HFF-Myc (cell line): ENCODE measurements at regions not wholly inside any gene's neighbourhood (a gene's known extent, or its start where the extent isn't known, plus 50 kb on each side); places are given as distances from the start of the nearest gene placed in this dataset.
"Not testable (repeated sequence)": the region's sequence is repeated elsewhere in the genome, so short reads cannot be mapped to it uniquely, and the experiment has no call there.

Experiments
- DNase-seq: peaks from one replicate; pipeline ENCODE4 v3.0.0-alpha.2; 2011; ENCODE audit warnings: low read depth; ENCODE audit errors: extremely low read depth
- H3K4me3 ChIP-seq: replicated peaks from 2 replicates; pipeline ENCODE4 v1.5.1; 2011; ENCODE audit warnings: low read depth, mild to moderate bottlenecking, control low read depth, low read length
- CTCF ChIP-seq: IDR thresholded peaks from 2 replicates; pipeline ENCODE4 v1.5.1; 2012; ENCODE audit warnings: mild to moderate bottlenecking, low read depth, low read length, control low read depth; ENCODE audit errors: missing control alignments

GRCh38 chrX:121405826-121406225 lies 358.4 kb downstream of the GLUD2 start:
- no peak for TF ChIP-seq CTCF
- no peak overlapping the region for H3K4me3 ChIP-seq
- DNase-seq: no peak

DNA sequence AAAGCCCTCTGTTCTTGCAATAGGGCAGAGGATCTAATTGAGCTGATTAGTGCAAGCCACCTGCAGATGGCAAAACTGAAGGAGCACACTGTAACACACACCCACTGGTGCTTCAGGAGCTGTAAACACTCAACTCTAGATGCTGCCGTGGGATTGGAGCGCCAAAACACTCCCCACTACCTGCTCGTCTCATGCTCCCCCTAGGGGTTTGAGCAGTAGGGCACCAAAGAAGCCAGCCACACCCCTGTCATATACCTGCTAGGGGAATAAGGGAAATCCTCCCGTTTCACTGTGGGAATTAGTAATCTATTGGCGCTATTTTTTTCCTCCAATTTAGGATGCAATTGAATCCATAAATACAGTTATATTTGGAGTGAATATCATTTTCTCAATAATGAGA lies 360.2 kb downstream of the GLUD2 start:
- no peak for DNase-seq
- H3K4me3 ChIP-seq: no peak overlapping the region
- no peak for TF ChIP-seq CTCF

DNA sequence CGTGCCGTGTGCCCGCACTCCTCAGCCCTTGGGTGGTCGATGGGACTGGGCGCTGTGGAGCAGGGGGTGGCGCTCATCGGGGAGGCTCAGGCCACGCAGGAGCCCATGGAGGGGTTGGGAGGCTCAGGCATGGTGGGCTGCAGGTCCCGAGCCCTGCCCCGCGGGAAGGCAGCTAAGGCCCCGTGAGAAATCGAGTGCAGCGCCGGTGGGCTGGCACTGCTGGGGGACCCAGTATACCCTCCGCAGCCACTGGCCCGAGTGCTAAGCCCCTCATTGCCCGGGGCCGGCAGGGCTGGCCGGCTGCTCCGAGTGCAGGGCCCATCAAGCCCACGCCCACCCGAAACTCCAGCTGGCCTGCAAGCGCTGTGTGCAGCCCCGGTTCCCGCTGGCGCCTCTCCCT lies 384.1 kb downstream of the GLUD2 start:
- not testable (repeated sequence) for DNase-seq, H3K4me3 ChIP-seq

DNA sequence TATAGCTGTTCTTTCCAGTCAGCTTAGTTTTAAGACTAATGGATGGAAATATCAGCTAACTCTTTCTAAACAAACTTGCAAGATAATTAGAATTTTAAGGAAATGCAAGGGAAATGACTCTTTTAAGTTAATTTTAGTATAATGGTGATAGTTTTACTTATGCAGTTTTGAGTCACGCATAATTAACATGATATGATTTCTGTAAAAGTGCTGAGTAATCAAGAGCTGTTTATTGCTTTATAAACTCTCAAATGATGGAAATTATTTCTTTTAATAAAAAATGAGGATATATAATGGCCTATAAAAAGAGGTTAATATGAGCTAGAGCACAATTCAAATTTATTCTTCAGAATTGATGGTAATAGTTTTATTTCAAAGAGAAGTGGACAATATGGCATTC lies 385.9 kb downstream of the GLUD2 start:
- no peak for TF ChIP-seq CTCF
- no peak overlapping the region for H3K4me3 ChIP-seq
- no peak for DNase-seq

DNA sequence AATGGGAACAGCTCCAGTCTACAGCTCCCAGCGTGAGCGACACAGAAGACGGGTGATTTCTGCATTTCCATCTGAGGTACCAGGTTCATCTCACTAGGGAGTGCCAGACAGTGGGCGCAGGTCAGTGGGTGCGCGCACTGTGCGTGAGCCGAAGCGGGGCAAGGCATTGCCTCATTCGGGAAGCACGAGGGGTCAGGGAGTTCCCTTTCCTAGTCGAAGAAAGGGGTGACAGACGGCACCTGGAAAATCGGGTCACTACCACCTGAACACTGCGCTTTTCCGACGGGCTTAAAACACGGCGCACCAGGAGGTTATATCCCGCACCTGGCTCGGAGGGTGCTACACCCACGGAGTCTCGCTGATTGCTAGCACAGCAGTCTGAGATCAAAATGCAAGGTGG lies 390.3 kb downstream of the GLUD2 start:
- DNase-seq: not testable (repeated sequence)

DNA sequence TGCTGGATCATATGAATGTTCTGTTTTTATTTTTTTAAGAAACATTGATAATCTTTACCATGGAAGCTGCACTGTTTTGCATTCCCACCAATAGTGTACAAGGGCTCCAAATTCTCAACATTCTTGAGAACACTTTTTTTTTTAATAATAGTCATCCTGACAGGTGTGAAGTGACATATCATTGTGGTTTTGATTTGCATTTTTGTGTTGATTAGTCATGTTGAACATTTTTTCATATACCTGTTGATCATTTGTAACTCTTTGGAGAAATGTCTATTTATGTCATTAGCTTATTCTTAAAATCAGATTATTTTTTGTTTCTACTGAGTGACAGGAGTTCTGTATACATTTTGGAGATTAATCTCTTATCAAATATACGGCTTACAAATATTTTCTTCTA lies 408.5 kb downstream of the GLUD2 start:
- no peak overlapping the region for H3K4me3 ChIP-seq
- DNase-seq: no peak
- TF ChIP-seq CTCF: no peak

More for the DNA sequence above, 390.3 kb downstream of the GLUD2 start:
- H3K4me3 ChIP-seq: not testable (repeated sequence)

DNA sequence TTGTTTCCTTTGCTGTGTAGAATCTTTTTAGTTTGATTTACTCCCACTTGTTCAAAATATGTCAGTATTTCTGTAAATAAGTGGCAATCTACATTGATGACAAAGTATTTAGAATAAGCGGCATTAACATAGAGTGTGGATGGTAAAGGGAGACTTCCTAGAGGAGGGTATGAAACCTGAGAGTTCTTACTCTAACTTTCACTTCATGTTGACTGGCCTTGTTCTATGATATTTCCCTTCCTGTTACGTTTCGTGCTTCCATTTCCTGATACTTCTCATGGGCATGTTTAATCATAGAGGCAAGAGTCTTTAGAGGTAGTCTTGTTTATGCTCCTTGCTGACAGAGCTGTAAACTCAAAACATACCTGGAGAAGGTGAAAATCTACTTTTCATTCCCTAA lies 408.9 kb downstream of the GLUD2 start:
- H3K4me3 ChIP-seq: no peak overlapping the region
- DNase-seq: no peak
- TF ChIP-seq CTCF: no peak

DNA sequence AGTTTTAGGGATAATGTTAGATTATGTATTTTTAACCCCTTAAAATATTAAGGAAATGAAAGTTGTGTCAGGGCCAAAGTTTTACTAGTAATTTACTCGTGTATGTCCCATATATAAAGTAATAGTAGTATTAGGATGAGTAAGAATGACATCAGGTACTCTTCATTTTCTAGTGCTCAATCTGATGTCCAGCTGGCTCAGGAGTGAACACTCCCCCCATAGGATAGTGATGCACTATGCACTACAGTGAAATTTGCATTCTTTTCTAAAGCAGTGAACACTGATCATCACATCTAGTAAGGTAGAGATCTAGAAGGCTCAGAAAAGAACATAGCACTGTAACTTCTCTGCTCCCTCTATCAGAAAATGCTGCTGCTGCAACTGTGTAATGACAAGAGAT lies 409.7 kb downstream of the GLUD2 start:
- no peak overlapping the region for H3K4me3 ChIP-seq
- no peak for TF ChIP-seq CTCF
- no peak for DNase-seq
